HEK293 (cell line): ENCODE measurements at regions not wholly inside any gene's neighbourhood (a gene's known extent, or its start where the extent isn't known, plus 50 kb on each side); places are given as distances from the start of the nearest gene placed in this dataset.

Source experiments
- CTCF ChIA-PET: fragments of 350-600 bp; formaldehyde crosslinking; extraction: SDS; loops from one replicate; lab custom pipeline; 2021; ENCODE audit warnings: antibody characterized with exemption; lab: Yijun Ruan, JAX
- POLR2A ChIA-PET: fragments of 300-600 bp; formaldehyde crosslinking; extraction: SDS; loops from one replicate; lab custom pipeline; 2020; ENCODE audit warnings: antibody characterized with exemption, inconsistent platforms; lab: Yijun Ruan, JAX
- H3K27ac ChIP-seq: fragments of 200-500 bp; sonication (Bioruptor generic); 2 replicates; pipeline ENCODE4 v1.5.1; 2014; ENCODE audit warnings: low read depth, low read length, control low read depth, inconsistent platforms; ENCODE audit errors: extremely low read depth
- H3K36me3 ChIP-seq, 2 experiments: fragments of 200-500 bp in 1 of 2; sonication (Bioruptor generic) in 1 of 2; 1 replicate in 1 of 2; 2 replicates in 1 of 2; pipeline ENCODE4 v1.5.1; 2014 to 2017; ENCODE audit warnings: inconsistent platforms in 2 of 2, low read length in 2 of 2; ENCODE audit not compliant: control insufficient read depth in 2 of 2, insufficient read depth in 1 of 2
- H3K4me1 ChIP-seq: fragments of 200-500 bp; sonication (Bioruptor generic); 2 replicates; pipeline ENCODE4 v1.5.1; 2014; ENCODE audit warnings: mild to moderate bottlenecking, low read length, inconsistent platforms; ENCODE audit not compliant: control insufficient read depth, insufficient read depth
- H3K4me3 ChIP-seq: 2 replicates; pipeline ENCODE4 v1.5.1; 2011; ENCODE audit warnings: low read depth, mild to moderate bottlenecking, control low read depth, low read length, moderate library complexity
- H3K9me3 ChIP-seq: fragments of 200-500 bp; sonication (Bioruptor generic); 2 replicates; pipeline ENCODE4 v1.5.1; 2014; ENCODE audit warnings: low read depth, low read length, inconsistent platforms; ENCODE audit not compliant: control insufficient read depth, insufficient read depth
- GLI2 ChIP-seq: fragments of 450-650 bp; formaldehyde crosslinking; IDR thresholded peaks from 2 replicates; pipeline ENCODE4; 2017; ENCODE audit warnings: missing biosample characterization, missing genetic modification characterization, low read depth, borderline replicate concordance
- GLIS2 ChIP-seq: fragments of 450-650 bp; formaldehyde crosslinking; IDR thresholded peaks from 2 replicates; pipeline ENCODE4 v1.5.1; 2016; ENCODE audit warnings: missing biosample characterization, missing genetic modification characterization
- MEIS1 ChIP-seq: sonication (generic); formaldehyde crosslinking; IDR thresholded peaks from 2 replicates; pipeline ENCODE4 v1.8.1; 2022; ENCODE audit warnings: missing genetic modification reagents, mild to moderate bottlenecking, borderline replicate concordance
- MYNN ChIP-seq: fragments of 450-650 bp; formaldehyde crosslinking; IDR thresholded peaks from 2 replicates; pipeline ENCODE4 v1.5.1; 2016; ENCODE audit warnings: missing biosample characterization, missing genetic modification characterization, borderline replicate concordance
- TRIM28 ChIP-seq: IDR thresholded peaks from 2 replicates; pipeline ENCODE4 v1.6.1; 2011; ENCODE audit warnings: low read length, control low read depth, borderline replicate concordance
- YY1 ChIP-seq: fragments of 450-650 bp; formaldehyde crosslinking; IDR thresholded peaks from 2 replicates; pipeline ENCODE4 v1.5.1; 2018; ENCODE audit warnings: missing biosample characterization, missing genetic modification characterization
- YY2 ChIP-seq: fragments of 450-650 bp; formaldehyde crosslinking; IDR thresholded peaks from 2 replicates; pipeline ENCODE4 v1.5.1; 2016; ENCODE audit warnings: missing biosample characterization, missing genetic modification characterization
- ZNF132 ChIP-seq: fragments of 450-650 bp; formaldehyde crosslinking; IDR thresholded peaks from 2 replicates; pipeline ENCODE4 v1.5.1; 2017; ENCODE audit warnings: missing biosample characterization, missing genetic modification characterization, borderline replicate concordance
- ZNF223 ChIP-seq: fragments of 450-650 bp; formaldehyde crosslinking; IDR thresholded peaks from 2 replicates; pipeline ENCODE4 v1.5.1; 2016; ENCODE audit warnings: missing biosample characterization, missing genetic modification characterization
- ZNF302 ChIP-seq: fragments of 450-650 bp; formaldehyde crosslinking; IDR thresholded peaks from 2 replicates; pipeline ENCODE4 v1.5.1; 2016; ENCODE audit warnings: missing biosample characterization, missing genetic modification characterization, low read depth
- ZNF311 ChIP-seq: fragments of 450-650 bp; formaldehyde crosslinking; IDR thresholded peaks from 2 replicates; pipeline ENCODE4 v1.5.1; 2017; ENCODE audit warnings: missing biosample characterization, missing genetic modification characterization, borderline replicate concordance
- ZNF341 ChIP-seq: fragments of 450-650 bp; formaldehyde crosslinking; IDR thresholded peaks from 2 replicates; pipeline ENCODE4; 2016; ENCODE audit warnings: low read depth, missing biosample characterization, missing genetic modification characterization
- ZNF354C ChIP-seq: fragments of 450-650 bp; formaldehyde crosslinking; IDR thresholded peaks from 2 replicates; pipeline ENCODE4 v1.5.1; 2016; ENCODE audit warnings: missing biosample characterization, missing genetic modification characterization, low read depth, borderline replicate concordance
- ZNF501 ChIP-seq: fragments of 450-650 bp; formaldehyde crosslinking; IDR thresholded peaks from 2 replicates; pipeline ENCODE4 v1.5.1; 2016; ENCODE audit warnings: missing biosample characterization, missing genetic modification characterization
- ZNF530 ChIP-seq: fragments of 450-650 bp; formaldehyde crosslinking; IDR thresholded peaks from 2 replicates; pipeline ENCODE4 v1.5.1; 2016; ENCODE audit warnings: low read depth, missing biosample characterization, missing genetic modification characterization
- ZNF555 ChIP-seq: fragments of 450-650 bp; formaldehyde crosslinking; conservative IDR thresholded peaks from 2 replicates; pipeline ENCODE4 v1.5.1; 2017; ENCODE audit warnings: missing biosample characterization, mild to moderate bottlenecking, missing genetic modification characterization, inconsistent platforms
- ZNF600 ChIP-seq: fragments of 450-650 bp; formaldehyde crosslinking; IDR thresholded peaks from 2 replicates; pipeline ENCODE4 v1.5.1; 2016; ENCODE audit warnings: missing biosample characterization, missing genetic modification characterization
- ZNF707 ChIP-seq: fragments of 450-650 bp; formaldehyde crosslinking; IDR thresholded peaks from 2 replicates; pipeline ENCODE4 v1.5.1; 2016; ENCODE audit warnings: missing biosample characterization, missing genetic modification characterization
- TF ChIP-seq, protein P1 (sequence below): fragments of 450-650 bp; formaldehyde crosslinking; conservative IDR thresholded peaks from 2 replicates; pipeline ENCODE4 v1.5.1; 2016; ENCODE audit warnings: low read depth, missing biosample characterization, missing genetic modification characterization

DNA sequence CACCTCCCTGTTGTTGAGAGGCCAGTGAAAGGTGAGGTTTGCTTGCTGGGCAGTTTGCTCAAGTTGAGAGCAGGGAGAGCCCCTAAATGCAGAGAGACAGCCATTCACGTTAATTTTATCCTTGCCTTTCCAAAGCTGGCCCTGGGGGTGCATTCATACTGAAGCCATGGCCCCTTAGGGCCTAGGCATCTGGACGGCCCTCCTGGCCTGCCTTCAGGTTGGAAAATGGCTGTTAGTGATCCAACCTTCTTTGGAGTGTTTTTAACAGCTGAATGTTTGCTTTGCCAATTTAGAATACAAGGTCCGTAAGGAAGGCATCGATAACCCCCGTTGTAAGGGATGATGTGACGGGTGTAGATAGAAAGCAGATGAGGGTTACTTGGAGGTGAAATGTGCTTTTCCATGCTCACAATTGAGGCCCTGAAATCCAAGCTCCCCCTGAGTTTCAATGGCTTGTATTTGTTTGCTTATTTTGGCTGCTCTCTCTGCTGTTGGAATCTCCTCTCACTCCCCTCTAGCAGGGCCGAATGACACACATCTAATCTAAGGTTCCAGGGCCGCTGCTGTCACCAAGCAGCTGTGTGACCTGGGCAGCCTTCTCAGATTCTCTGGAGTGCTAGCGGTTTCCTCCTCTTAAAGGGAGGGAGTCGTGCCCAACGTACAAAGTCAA is 171.6 kb upstream of the MKI67 start:
- Histone ChIP-seq H3K4me1 (no peaks in the 10 kb centered on the region; the same call in 1 of the 2 replicates), H3K9me3 (no peaks in the 10 kb centered on the region), H3K36me3 (no peaks in the 10 kb centered on the region), H3K27ac (no peak overlapping the region), H3K4me3 (no peak overlapping the region)
- TF ChIP-seq ZNF341 (tag by site-specific recombination), result peak; percentile 34; the same call in 1 of the 2 replicates
- TF ChIP-seq ZNF530 (tag by site-specific recombination), result no peak
- POLR2A ChIA-PET, result no interaction called here
- CTCF ChIA-PET, result interaction anchor here (1.1 kb wide), 1 partner anchor 9 kb away, joined by 5 read pairs; no protein-coding TSS in a partner anchor

DNA sequence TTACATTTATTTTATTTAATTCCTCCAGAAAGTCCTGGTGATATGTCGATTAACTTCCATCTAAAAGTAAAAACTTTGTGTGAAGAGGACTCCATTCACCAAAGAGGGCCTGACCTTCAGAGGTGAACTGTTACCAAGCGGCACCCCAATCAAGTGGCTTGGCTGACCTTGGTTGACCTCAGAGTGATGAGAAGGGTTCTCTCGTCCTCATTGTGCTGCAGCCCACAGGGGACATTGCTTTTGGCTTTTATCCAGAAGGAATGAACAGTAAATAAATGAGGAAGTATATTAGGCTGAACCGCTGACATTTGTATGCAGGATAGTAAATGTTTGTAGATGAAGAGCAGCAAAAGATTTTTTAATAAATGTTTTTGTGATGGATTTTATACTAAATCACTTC is 172.4 kb upstream of the MKI67 start:
- POLR2A ChIA-PET, result no interaction called here
- CTCF ChIA-PET, result no interaction called here

DNA sequence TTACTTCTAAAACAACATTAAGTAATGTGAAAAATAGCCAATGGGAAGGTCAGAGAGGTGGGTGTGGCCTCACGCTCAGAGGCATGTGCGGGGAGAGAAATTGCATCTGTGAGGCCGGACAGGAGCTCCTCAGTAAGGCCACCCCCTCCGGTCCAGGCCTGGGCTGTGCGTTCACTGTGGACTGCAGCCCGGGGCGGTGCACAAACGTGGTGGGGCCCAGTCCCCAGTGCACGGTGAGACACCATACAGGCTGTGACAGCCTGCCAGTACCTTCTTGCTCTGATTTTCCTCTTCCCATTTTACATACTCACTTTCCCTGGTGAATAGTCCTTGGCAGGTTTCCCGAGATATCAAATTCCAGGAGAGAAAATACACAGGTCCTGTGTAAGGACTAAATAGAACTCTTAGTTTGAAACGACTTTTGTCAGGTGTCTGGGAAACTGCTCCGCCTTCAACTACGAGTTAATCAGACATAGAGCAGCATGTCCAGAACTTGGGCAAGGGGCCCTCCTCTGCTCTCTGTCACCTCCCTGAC is 174.1 kb upstream of the MKI67 start:
- ChIA-PET CTCF (no interaction called here), POLR2A (no interaction called here)
- H3K4me3 ChIP-seq, result no peak overlapping the region
- no peak overlapping the region for H3K27ac ChIP-seq
- no peaks in the 10 kb centered on the region for H3K9me3 ChIP-seq
- no peaks in the 10 kb centered on the region for H3K36me3 ChIP-seq
- H3K4me1 ChIP-seq, result no peaks in the 10 kb centered on the region; the same call in 1 of the 2 replicates
- no peak for TF ChIP-seq YY2 (tag by site-specific recombination)
- TF ChIP-seq, protein P1, sequence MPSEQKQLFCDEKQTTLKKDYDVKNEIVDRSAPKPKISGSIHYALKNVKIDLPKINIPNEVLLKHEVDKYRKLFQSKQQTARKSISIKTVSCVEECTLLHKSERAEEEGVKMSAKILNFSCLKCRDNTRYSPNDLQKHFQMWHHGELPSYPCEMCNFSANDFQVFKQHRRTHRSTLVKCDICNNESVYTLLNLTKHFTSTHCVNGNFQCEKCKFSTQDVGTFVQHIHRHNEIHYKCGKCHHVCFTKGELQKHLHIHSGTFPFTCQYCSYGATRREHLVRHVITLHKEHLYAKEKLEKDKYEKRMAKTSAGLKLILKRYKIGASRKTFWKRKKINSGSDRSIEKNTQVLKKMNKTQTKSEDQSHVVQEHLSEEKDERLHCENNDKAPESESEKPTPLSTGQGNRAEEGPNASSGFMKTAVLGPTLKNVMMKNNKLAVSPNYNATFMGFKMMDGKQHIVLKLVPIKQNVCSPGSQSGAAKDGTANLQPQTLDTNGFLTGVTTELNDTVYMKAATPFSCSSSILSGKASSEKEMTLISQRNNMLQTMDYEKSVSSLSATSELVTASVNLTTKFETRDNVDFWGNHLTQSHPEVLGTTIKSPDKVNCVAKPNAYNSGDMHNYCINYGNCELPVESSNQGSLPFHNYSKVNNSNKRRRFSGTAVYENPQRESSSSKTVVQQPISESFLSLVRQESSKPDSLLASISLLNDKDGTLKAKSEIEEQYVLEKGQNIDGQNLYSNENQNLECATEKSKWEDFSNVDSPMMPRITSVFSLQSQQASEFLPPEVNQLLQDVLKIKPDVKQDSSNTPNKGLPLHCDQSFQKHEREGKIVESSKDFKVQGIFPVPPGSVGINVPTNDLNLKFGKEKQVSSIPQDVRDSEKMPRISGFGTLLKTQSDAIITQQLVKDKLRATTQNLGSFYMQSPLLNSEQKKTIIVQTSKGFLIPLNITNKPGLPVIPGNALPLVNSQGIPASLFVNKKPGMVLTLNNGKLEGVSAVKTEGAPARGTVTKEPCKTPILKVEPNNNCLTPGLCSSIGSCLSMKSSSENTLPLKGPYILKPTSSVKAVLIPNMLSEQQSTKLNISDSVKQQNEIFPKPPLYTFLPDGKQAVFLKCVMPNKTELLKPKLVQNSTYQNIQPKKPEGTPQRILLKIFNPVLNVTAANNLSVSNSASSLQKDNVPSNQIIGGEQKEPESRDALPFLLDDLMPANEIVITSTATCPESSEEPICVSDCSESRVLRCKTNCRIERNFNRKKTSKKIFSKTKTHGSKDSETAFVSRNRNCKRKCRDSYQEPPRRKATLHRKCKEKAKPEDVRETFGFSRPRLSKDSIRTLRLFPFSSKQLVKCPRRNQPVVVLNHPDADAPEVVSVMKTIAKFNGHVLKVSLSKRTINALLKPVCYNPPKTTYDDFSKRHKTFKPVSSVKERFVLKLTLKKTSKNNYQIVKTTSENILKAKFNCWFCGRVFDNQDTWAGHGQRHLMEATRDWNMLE, result no peak
- TF ChIP-seq ZNF600 (tag by site-specific recombination), result no peak
- TF ChIP-seq ZNF311 (tag by site-specific recombination), result no peak
- TF ChIP-seq ZNF501, result no peak
- no peak for TF ChIP-seq GLIS2 (tag by site-specific recombination)
- no peak for TF ChIP-seq ZNF132 (tag by site-specific recombination)
- no peak for TF ChIP-seq MYNN (tag by site-specific recombination)
- TF ChIP-seq ZNF302 (tag by site-specific recombination), result no peak
- no peak for TF ChIP-seq GLI2
- no peak for TF ChIP-seq ZNF354C (tag by site-specific recombination)
- TF ChIP-seq TRIM28, result no peak
- TF ChIP-seq MEIS1 (CRISPR knock-in tag), result no peak

More for the DNA sequence above, 172.4 kb upstream of the MKI67 start:
- Histone ChIP-seq H3K4me1 (no peaks in the 10 kb centered on the region; the same call in 1 of the 2 replicates), H3K9me3 (no peaks in the 10 kb centered on the region), H3K4me3 (no peak overlapping the region), H3K36me3 (no peaks in the 10 kb centered on the region), H3K27ac (no peak overlapping the region)
- no peak for TF ChIP-seq ZNF555 (tag by site-specific recombination)
- no peak for TF ChIP-seq YY1 (tag by site-specific recombination)
- TF ChIP-seq ZNF707, result no peak
- no peak for TF ChIP-seq ZNF223
- TF ChIP-seq, all 188 proteins: peak for 0
